Stomach (tissue), 8 donors: ENCODE measurements at regions not wholly inside any gene's neighbourhood (a gene's known extent, or its start where the extent isn't known, plus 50 kb on each side); places are given as distances from the start of the nearest gene placed in this dataset.

Experiments used
- DNase-seq, 2 donors: peaks; one replicate each; pipeline versions ENCODE4 v3.0.0 to v3.0.0-alpha.2; 2013 to 2019
- H3K27ac ChIP-seq, 5 donors: fragments of 200-600 bp in 4 of 5; sonication (generic) in 4 of 5; one replicate each; pipeline ENCODE4 v1.5.1; 2013 to 2019; ENCODE audit warnings: mild to moderate bottlenecking in 1 of 5, moderate library complexity in 1 of 5
- H3K27me3 ChIP-seq, 3 donors: fragments of 200-600 bp; sonication (generic); one replicate each; pipeline ENCODE4 v1.5.1; 2017 to 2019; ENCODE audit warnings: mixed run types in 1 of 3
- H3K36me3 ChIP-seq, 4 donors: fragments of 200-600 bp; sonication (generic); 1 replicate in 3 of 4; 2 replicates in 1 of 4; pipeline ENCODE4 v1.5.1; 2016 to 2019
- H3K4me1 ChIP-seq, 4 donors: fragments of 200-600 bp; sonication (generic); one replicate each; pipeline ENCODE4 v1.5.1; 2016 to 2019
- H3K4me3 ChIP-seq, 4 donors: fragments of 200-600 bp; sonication (generic) in 3 of 4; one replicate each; pipeline ENCODE4 v1.5.1; 2016 to 2019; ENCODE audit warnings: mild to moderate bottlenecking in 1 of 4
- H3K9me3 ChIP-seq, 4 donors: fragments of 200-600 bp; sonication (generic); one replicate each; pipeline ENCODE4 v1.5.1; 2016 to 2019
- EP300 ChIP-seq: sonication (generic); formaldehyde crosslinking; IDR thresholded peaks from one replicate; pipeline ENCODE4 v1.6.1; 2017; ENCODE audit warnings: antibody characterized with exemption
- POLR2A ChIP-seq, 4 donors: fragments of 450-650 bp; IDR thresholded peaks; one replicate each; pipeline ENCODE4 v1.6.1; 2016; ENCODE audit warnings: antibody characterized with exemption in 4 of 4, control low read depth in 2 of 4, mild to moderate bottlenecking in 1 of 4, moderate library complexity in 1 of 4
- POLR2AphosphoS5 ChIP-seq, 3 donors: sonication (generic); formaldehyde crosslinking; IDR thresholded peaks; one replicate each; pipeline ENCODE4 v1.6.1; 2016; ENCODE audit warnings: antibody characterized with exemption in 3 of 3
- WGBS, 5 donors: extraction: QIAGEN DNeasy Blood & Tissue Kit in 3 of 5; methylation state at CpG; one replicate each; pipeline versions ENCODE4 v1.1.5 to v1.1.7; 2013 to 2018; 5-methylcytosine and 5-hydroxymethylcytosine counted together
- intact Hi-C: fragments of 100-400 bp; cut with DNase I; formaldehyde crosslinking; loops from one replicate; pipeline ENCODE4 v1.15.1; 2023; ENCODE audit warnings: low total_unique reads
- TF ChIP-seq, protein P1 (sequence below), 7 experiments: fragments of 450-650 bp in 4 of 7; fragments of 200-600 bp in 3 of 7; sonication (generic) in 3 of 7; IDR thresholded peaks; one replicate each; pipeline ENCODE4 v1.5.1; 2016 to 2019; ENCODE audit warnings: antibody characterized with exemption in 7 of 7, control low read depth in 2 of 7, mild to moderate bottlenecking in 1 of 7
- donor health status: healthy with polysubstance abuse.
- donor health status: Bipolar disorder and iron deficiency.
- donor health status: healthy.

DNA sequence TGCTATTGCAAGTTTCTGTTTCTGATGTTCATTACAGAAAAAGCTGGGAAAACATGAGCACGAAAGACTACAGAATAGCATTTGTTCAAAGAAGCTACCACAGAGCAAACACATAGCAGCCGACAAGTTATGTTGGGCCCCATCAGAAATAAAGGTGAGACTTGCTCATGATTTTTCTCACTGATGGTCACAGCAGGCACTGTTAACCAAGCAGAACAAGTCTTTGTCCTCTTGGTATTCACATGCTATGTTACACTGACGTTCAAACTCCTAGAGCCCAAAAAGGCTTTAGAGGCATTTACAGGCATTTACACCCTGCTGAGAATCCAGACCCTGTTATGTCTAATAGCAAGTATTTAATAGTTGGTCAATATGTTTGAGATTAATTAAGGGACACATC, 235.0 kb upstream of the HNMT start:
- WGBS, 5 donors, result 36 to 62% (median 58%) methylated on average over 3 of the region's 3 CpGs
- Histone ChIP-seq H3K4me3 (no peak overlapping the region), H3K36me3 (no peaks in the 10 kb centered on the region), H3K27me3 (no peaks in the 10 kb centered on the region), H3K9me3 (peaks cover 0 to 11% (median 5%) of the 10 kb centered on the region in 4 donors), H3K27ac (no peak overlapping the region), H3K4me1 (no peaks in the 10 kb centered on the region)
- TF ChIP-seq POLR2A (IDR thresholded peaks at IDR 0.05), result no peak
- intact Hi-C loops, result no loop called here
- DNase-seq, result no peak

DNA sequence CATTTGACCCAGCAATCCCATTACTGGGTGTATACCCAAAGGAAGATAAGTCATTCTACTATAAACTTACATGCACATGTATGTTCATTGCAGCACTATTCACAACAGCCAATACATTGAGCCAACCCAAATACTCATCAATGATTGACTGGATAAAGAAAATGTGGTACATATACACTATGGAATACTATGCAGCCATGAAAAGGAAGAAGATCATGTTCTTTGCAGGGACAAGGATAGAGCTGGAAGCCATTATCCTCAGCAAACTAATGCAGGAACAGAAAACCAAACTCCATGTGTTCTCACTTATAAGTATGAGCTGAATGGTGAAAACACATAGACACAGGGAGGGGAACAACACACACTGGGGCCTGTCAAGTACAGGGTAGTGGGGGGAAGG, 226.7 kb upstream of the HNMT start:
- Histone ChIP-seq H3K4me1 (no peaks in the 10 kb centered on the region), H3K4me3 (no peak overlapping the region), H3K27ac (no peak overlapping the region), H3K9me3 (peaks cover 0 to 8% (median 3%) of the 10 kb centered on the region in 4 donors), H3K36me3 (no peaks in the 10 kb centered on the region), H3K27me3 (no peaks in the 10 kb centered on the region)
- intact Hi-C loops, result no loop called here
- TF ChIP-seq EP300, result no peak
- no peak for TF ChIP-seq POLR2A (IDR thresholded peaks at IDR 0.05)
- no peak for DNase-seq

DNA sequence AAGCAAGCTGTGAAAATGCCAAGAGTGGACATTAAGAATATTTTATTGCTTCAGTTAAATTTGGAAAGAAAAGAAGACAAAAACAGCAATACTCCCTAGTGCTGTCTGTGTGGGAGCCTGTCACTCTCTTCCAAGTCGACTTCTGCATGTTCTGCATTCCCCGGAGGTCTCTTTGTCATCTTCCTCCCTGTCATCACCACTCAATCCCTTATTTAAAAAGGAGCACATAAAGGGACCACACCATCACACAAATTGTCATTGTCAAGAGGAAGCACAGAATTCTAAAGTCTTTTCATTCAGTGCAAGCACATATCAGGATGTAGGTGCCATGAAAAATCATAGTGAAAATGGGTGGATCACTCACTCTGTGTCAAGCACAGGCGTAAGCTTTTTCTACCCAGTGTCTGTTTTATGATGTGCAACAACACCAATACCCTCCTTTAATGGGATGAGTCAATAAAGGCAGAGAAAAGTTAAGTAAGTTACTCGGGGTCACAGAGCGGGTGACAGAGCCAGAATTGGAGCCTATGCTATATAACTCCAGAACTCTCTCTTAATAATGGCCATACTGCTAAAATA, 222.4 kb upstream of the HNMT start:
- no peak for DNase-seq
- TF ChIP-seq POLR2AphosphoS5 (IDR thresholded peaks at IDR 0.05) (no peak), EP300 (no peak), POLR2A (IDR thresholded peaks at IDR 0.05) (no peak)
- TF ChIP-seq, protein P1, sequence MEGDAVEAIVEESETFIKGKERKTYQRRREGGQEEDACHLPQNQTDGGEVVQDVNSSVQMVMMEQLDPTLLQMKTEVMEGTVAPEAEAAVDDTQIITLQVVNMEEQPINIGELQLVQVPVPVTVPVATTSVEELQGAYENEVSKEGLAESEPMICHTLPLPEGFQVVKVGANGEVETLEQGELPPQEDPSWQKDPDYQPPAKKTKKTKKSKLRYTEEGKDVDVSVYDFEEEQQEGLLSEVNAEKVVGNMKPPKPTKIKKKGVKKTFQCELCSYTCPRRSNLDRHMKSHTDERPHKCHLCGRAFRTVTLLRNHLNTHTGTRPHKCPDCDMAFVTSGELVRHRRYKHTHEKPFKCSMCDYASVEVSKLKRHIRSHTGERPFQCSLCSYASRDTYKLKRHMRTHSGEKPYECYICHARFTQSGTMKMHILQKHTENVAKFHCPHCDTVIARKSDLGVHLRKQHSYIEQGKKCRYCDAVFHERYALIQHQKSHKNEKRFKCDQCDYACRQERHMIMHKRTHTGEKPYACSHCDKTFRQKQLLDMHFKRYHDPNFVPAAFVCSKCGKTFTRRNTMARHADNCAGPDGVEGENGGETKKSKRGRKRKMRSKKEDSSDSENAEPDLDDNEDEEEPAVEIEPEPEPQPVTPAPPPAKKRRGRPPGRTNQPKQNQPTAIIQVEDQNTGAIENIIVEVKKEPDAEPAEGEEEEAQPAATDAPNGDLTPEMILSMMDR (IDR thresholded peaks at IDR 0.05), result no peak

DNA sequence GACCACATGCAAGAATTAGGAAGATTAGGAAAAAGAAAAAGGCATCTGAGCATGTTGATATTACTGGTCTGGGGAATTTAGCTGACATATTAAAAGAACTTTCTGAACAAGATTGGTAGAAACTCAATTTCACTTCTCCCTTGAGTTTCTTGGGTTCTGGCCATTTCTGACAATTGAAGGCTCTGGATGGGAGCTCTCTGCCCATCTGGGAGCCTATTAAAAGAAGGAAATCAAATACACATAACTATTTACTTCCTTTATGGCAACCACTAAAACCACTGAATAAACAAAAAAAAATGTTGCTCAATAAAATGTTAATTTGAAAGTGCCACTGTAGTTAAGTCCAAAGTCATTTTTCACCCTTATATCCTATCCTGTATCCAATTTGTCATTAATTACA, 216.8 kb upstream of the HNMT start:
- no peaks in the 10 kb centered on the region for H3K27me3 ChIP-seq
- H3K27ac ChIP-seq, result no peak overlapping the region
- intact Hi-C loops, result no loop called here
- TF ChIP-seq POLR2AphosphoS5 (IDR thresholded peaks at IDR 0.05), result no peak
- TF ChIP-seq POLR2A (IDR thresholded peaks at IDR 0.05), result no peak
- TF ChIP-seq, protein P1 (IDR thresholded peaks at IDR 0.05), result no peak
- no peak for TF ChIP-seq EP300
- H3K36me3 ChIP-seq, result no peaks in the 10 kb centered on the region
- H3K4me3 ChIP-seq, result no peak overlapping the region
- no peak for DNase-seq
- no peaks in the 10 kb centered on the region for H3K4me1 ChIP-seq
- peaks cover 0 to 3% (median 0%) of the 10 kb centered on the region in 4 donors for H3K9me3 ChIP-seq

More for the DNA sequence above, 222.4 kb upstream of the HNMT start:
- no peaks in the 10 kb centered on the region for H3K27me3 ChIP-seq
- WGBS, 5 donors, result 67 to 76% (median 74%) methylated on average over 5 of the region's 5 CpGs
- no peak overlapping the region for H3K27ac ChIP-seq
- H3K4me3 ChIP-seq, result no peak overlapping the region
- no peaks in the 10 kb centered on the region for H3K36me3 ChIP-seq
- H3K4me1 ChIP-seq, result no peaks in the 10 kb centered on the region
- intact Hi-C loops, result no loop called here
- peaks cover 0 to 8% (median 3%) of the 10 kb centered on the region in 4 donors for H3K9me3 ChIP-seq

DNA sequence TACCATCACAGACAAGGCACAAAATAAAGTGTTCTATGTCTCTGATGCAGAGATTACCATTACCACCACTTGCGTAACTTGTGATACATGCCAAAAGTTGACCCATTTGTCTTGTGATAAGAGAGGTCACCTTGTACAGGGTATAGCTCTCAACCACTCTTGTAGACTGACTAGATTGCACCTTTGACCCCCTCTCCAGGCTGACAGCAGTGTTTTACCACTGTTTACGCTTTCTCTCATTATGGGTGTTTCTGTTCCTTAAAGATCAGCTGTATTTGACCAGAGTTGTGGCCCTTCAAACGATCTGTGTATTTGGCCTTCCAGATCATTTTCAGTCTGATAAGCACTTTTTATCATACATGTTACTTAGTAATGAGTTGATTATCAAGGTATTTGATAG, 215.7 kb upstream of the HNMT start:
- Histone ChIP-seq H3K27ac (no peak overlapping the region), H3K4me3 (no peak overlapping the region), H3K4me1 (no peaks in the 10 kb centered on the region), H3K36me3 (no peaks in the 10 kb centered on the region), H3K9me3 (peaks cover 0 to 6% (median 0%) of the 10 kb centered on the region in 4 donors), H3K27me3 (no peaks in the 10 kb centered on the region)
- intact Hi-C loops, result no loop called here
- WGBS, 5 donors, result 36 to 65% (median 47%) methylated on average over 3 of the region's 3 CpGs
- no peak for TF ChIP-seq POLR2AphosphoS5 (IDR thresholded peaks at IDR 0.05)
- TF ChIP-seq, protein P1 (IDR thresholded peaks at IDR 0.05), result no peak
- TF ChIP-seq EP300, result no peak
- no peak for TF ChIP-seq POLR2A (IDR thresholded peaks at IDR 0.05)
- DNase-seq, result no peak
